Upper lobe of left lung (tissue), 6 donors: ENCODE measurements at regions not wholly inside any gene's neighbourhood (a gene's known extent, or its start where the extent isn't known, plus 50 kb on each side); places are given as distances from the start of the nearest gene placed in this dataset.

ENCODE experiments used
- ATAC-seq, 2 donors: fragments of 200-7000 bp; cut with Tn5 transposase; one replicate each; pipeline ENCODE4 v1.9.1; 2022; ENCODE audit warnings: mild to moderate bottlenecking in 2 of 2, moderate library complexity in 2 of 2; ENCODE audit not compliant: low FRiP score in 2 of 2
- DNase-seq, 2 donors: peaks; one replicate each; pipeline ENCODE4 v3.0.0-alpha.2; 2019 to 2020
- H3K27ac ChIP-seq, 4 donors: fragments of 200-600 bp; sonication (generic); one replicate each; pipeline ENCODE4 v1.5.1; 2016 to 2019
- H3K27me3 ChIP-seq, 4 donors: fragments of 200-600 bp; sonication (generic); one replicate each; pipeline ENCODE4 v1.5.1; 2017 to 2019
- H3K36me3 ChIP-seq, 4 donors: fragments of 200-600 bp; sonication (generic); one replicate each; pipeline ENCODE4 v1.5.1; 2016 to 2019
- H3K4me1 ChIP-seq, 4 donors: fragments of 200-600 bp; sonication (generic); one replicate each; pipeline ENCODE4 v1.5.1; 2018 to 2019
- H3K4me3 ChIP-seq, 4 donors: fragments of 200-600 bp; sonication (generic); one replicate each; pipeline ENCODE4 v1.5.1; 2017 to 2019; ENCODE audit warnings: mild to moderate bottlenecking in 2 of 4, moderate library complexity in 1 of 4
- H3K9me3 ChIP-seq, 4 donors: fragments of 200-600 bp; sonication (generic); one replicate each; pipeline ENCODE4 v1.5.1; 2018 to 2019
- EP300 ChIP-seq, 4 donors: sonication (generic); formaldehyde crosslinking; IDR thresholded peaks; one replicate each; pipeline ENCODE4 v1.5.1; 2017; ENCODE audit warnings: antibody characterized with exemption in 4 of 4, control low read depth in 2 of 4
- POLR2A ChIP-seq, 4 donors: fragments of 450-650 bp; IDR thresholded peaks; one replicate each; pipeline ENCODE4 v1.5.1; 2016 to 2017; ENCODE audit warnings: antibody characterized with exemption in 4 of 4, mild to moderate bottlenecking in 2 of 4
- POLR2AphosphoS5 ChIP-seq, 2 donors: sonication (generic); formaldehyde crosslinking; IDR thresholded peaks; one replicate each; pipeline ENCODE4 v1.5.1; 2017; ENCODE audit warnings: antibody characterized with exemption in 2 of 2
- WGBS, 2 donors: methylation state at CpG; one replicate each; pipeline ENCODE4 v1.1.5; 2017 to 2018; 5-methylcytosine and 5-hydroxymethylcytosine counted together
- TF ChIP-seq, protein P1 (sequence below), 6 experiments: fragments of 450-650 bp in 4 of 6; fragments of 200-600 bp in 2 of 6; sonication (generic) in 2 of 6; IDR thresholded peaks; one replicate each; pipeline ENCODE4 v1.5.1; 2016 to 2019; ENCODE audit warnings: antibody characterized with exemption in 6 of 6
- donor health status: DM: no; HTN: no; CAD: no; lungs with moderate emphysema.
- donor health status: DM: no; HTN: yes; CAD: no; lungs with severe emphysema.

DNA sequence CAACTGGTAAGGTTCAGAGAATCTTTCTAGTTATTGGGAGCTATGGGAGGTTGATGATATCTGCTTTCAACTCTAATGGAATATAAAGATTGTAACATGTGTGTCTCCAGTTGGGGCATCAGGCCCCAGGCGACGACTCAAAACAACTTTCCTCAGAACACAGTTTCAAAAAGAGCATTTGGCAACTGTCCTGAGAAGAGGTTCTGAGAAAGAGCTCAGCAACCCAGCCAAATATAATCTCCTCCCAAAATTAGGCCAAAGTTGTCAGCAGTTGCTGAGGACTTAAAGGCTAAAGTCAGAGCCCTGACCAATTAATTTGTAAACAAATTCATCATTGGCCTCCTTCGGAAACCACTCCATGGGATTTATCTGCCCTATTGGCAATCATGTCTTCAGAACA lies 251.1 kb upstream of the NFE2L3 start:
- Histone ChIP-seq H3K27me3 (no peaks in the 10 kb centered on the region), H3K27ac (no peak overlapping the region), H3K36me3 (no peaks in the 10 kb centered on the region), H3K4me1 (peaks cover 0 to 6% (median 1%) of the 10 kb centered on the region in 4 donors), H3K9me3 (no peaks in the 10 kb centered on the region), H3K4me3 (no peak overlapping the region)
- no peak for TF ChIP-seq EP300 (IDR thresholded peaks at IDR 0.05)
- 82 to 97% methylated on average over 3 of the region's 3 CpGs for WGBS, 2 donors
- DNase-seq (no peak), ATAC-seq (no peak)

DNA sequence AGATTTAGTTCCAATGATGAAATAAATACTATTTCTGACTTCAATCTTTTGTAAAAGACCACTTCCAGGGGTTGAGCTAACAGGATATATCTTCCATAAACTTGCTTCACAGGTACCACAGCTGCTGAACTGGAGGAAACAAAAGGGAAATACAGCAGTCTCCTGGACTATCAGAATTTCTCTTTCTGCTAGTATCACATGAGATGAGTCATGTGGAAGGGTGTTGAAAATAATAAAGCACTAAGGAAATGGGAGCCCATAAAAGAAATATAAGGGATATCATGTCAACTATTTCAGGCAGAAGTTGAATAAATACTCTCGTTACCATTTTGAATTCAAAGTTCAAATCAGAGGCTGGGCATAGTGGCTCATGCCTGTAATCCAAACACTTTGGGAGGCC lies 250.3 kb upstream of the NFE2L3 start:
- H3K9me3 ChIP-seq: no peaks in the 10 kb centered on the region
- no peak overlapping the region for H3K27ac ChIP-seq
- WGBS, 2 donors: 94 to 97% methylated on average over 1 of the region's 1 CpG
- TF ChIP-seq POLR2A (IDR thresholded peaks at IDR 0.05) (no peak), EP300 (IDR thresholded peaks at IDR 0.05) (no peak), POLR2AphosphoS5 (IDR thresholded peaks at IDR 0.05) (no peak)
- TF ChIP-seq, protein P1, sequence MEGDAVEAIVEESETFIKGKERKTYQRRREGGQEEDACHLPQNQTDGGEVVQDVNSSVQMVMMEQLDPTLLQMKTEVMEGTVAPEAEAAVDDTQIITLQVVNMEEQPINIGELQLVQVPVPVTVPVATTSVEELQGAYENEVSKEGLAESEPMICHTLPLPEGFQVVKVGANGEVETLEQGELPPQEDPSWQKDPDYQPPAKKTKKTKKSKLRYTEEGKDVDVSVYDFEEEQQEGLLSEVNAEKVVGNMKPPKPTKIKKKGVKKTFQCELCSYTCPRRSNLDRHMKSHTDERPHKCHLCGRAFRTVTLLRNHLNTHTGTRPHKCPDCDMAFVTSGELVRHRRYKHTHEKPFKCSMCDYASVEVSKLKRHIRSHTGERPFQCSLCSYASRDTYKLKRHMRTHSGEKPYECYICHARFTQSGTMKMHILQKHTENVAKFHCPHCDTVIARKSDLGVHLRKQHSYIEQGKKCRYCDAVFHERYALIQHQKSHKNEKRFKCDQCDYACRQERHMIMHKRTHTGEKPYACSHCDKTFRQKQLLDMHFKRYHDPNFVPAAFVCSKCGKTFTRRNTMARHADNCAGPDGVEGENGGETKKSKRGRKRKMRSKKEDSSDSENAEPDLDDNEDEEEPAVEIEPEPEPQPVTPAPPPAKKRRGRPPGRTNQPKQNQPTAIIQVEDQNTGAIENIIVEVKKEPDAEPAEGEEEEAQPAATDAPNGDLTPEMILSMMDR (IDR thresholded peaks at IDR 0.05): no peak
- no peak for ATAC-seq
- no peaks in the 10 kb centered on the region for H3K27me3 ChIP-seq
- peaks cover 0 to 6% (median 1%) of the 10 kb centered on the region in 4 donors for H3K4me1 ChIP-seq
- H3K36me3 ChIP-seq: no peaks in the 10 kb centered on the region
- no peak for DNase-seq
- no peak overlapping the region for H3K4me3 ChIP-seq

DNA sequence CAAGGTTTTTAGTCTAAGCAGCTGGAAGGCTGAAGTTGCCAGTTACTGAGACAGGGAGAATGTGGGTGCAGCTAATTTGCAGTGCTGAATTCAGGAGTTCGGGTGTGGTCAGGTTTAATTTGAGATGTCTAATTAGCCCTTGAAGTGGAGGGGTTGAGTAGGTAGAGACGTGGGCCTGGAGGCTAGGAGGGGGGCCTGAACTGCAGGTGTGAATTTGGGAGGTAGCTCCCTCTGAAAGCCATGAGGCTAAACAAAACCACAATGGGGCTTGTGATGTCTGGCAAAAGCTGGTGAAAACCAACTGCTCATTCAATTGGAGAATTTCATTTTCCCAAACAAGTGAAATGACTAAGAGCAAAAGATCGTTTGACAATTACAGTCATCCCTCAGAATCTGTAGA lies 246.0 kb upstream of the NFE2L3 start:
- H3K36me3 ChIP-seq: no peaks in the 10 kb centered on the region
- ATAC-seq (no peak), DNase-seq (no peak)
- TF ChIP-seq EP300 (IDR thresholded peaks at IDR 0.05): no peak
- TF ChIP-seq, protein P1 (IDR thresholded peaks at IDR 0.05): no peak
- no peak for TF ChIP-seq POLR2A (IDR thresholded peaks at IDR 0.05)
- no peak for TF ChIP-seq POLR2AphosphoS5 (IDR thresholded peaks at IDR 0.05)
- no peaks in the 10 kb centered on the region for H3K4me1 ChIP-seq
- 79% methylated on average over 3 of the region's 3 CpGs for WGBS, 2 donors
- no peaks in the 10 kb centered on the region for H3K9me3 ChIP-seq
- H3K27ac ChIP-seq: no peak overlapping the region
- H3K4me3 ChIP-seq: no peak overlapping the region
- H3K27me3 ChIP-seq: no peaks in the 10 kb centered on the region

DNA sequence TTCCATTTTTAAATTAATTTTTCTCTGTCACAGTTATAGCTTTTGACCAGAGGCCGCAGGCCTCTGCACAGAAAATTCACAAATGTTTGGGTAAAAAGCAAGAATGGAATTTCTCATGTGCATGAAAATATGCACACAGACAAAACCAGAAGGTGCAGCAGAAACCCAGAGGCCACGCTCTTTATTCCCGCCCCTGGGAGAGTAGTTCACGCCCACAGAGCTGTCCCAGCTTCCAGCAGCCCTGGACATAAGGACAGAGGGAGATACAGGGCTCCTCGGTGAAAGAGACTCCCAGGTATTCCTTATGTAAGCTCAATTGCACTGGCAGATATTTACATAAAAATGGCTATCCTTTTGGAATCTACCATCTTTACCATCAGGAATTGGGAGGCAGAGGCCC lies 245.2 kb upstream of the NFE2L3 start:
- no peaks in the 10 kb centered on the region for H3K27me3 ChIP-seq
- no peak for DNase-seq
- no peaks in the 10 kb centered on the region for H3K36me3 ChIP-seq
- no peak overlapping the region for H3K27ac ChIP-seq
- ATAC-seq: no peak
- H3K9me3 ChIP-seq: no peaks in the 10 kb centered on the region
- H3K4me1 ChIP-seq: no peaks in the 10 kb centered on the region
- 91 to 94% methylated on average over 5 of the region's 5 CpGs for WGBS, 2 donors
- TF ChIP-seq POLR2AphosphoS5 (IDR thresholded peaks at IDR 0.05): no peak
- TF ChIP-seq, protein P1 (IDR thresholded peaks at IDR 0.05): no peak
- no peak for TF ChIP-seq POLR2A (IDR thresholded peaks at IDR 0.05)
- TF ChIP-seq EP300 (IDR thresholded peaks at IDR 0.05): no peak
- no peak overlapping the region for H3K4me3 ChIP-seq

DNA sequence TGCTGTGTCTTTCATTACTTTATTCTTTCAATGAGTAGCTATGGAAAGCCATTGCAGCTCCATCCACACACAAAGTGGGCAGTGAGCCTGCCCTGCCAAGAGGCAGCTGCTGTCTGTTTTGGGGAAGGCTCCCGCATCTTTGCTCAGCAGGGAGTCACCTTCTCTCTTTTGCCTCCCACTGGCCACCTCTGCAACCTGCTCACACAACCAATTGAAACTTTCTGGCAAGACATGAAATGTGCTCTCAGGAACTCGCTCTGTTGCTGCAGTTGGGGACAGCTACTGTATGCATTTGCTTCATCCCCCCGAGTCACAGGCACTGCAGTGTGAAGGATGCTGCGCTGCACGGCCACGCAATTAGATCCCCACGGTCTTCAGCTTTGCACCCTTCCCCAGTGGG lies 244.8 kb upstream of the NFE2L3 start:
- H3K27ac ChIP-seq: no peak overlapping the region
- H3K4me3 ChIP-seq: no peak overlapping the region
- ATAC-seq: no peak
- no peaks in the 10 kb centered on the region for H3K27me3 ChIP-seq
- H3K4me1 ChIP-seq: no peaks in the 10 kb centered on the region
- 95 to 96% methylated on average over 7 of the region's 7 CpGs for WGBS, 2 donors
- DNase-seq: no peak
- TF ChIP-seq EP300 (IDR thresholded peaks at IDR 0.05) (no peak), POLR2A (IDR thresholded peaks at IDR 0.05) (no peak), POLR2AphosphoS5 (IDR thresholded peaks at IDR 0.05) (no peak)
- TF ChIP-seq, protein P1 (IDR thresholded peaks at IDR 0.05): no peak
- H3K9me3 ChIP-seq: no peaks in the 10 kb centered on the region
- no peaks in the 10 kb centered on the region for H3K36me3 ChIP-seq
